HK-2 (cell line): ENCODE measurements at regions not wholly inside any gene's neighbourhood (a gene's known extent, or its start where the extent isn't known, plus 50 kb on each side); places are given as distances from the start of the nearest gene placed in this dataset.
"Not testable (repeated sequence)": the region's sequence is repeated elsewhere in the genome, so short reads cannot be mapped to it uniquely, and the experiment has no call there.

Experiments
- DNase-seq: peaks from one replicate; pipeline ENCODE4 v3.0.0-alpha.2; 2018; ENCODE audit not compliant: unreplicated experiment

DNA sequence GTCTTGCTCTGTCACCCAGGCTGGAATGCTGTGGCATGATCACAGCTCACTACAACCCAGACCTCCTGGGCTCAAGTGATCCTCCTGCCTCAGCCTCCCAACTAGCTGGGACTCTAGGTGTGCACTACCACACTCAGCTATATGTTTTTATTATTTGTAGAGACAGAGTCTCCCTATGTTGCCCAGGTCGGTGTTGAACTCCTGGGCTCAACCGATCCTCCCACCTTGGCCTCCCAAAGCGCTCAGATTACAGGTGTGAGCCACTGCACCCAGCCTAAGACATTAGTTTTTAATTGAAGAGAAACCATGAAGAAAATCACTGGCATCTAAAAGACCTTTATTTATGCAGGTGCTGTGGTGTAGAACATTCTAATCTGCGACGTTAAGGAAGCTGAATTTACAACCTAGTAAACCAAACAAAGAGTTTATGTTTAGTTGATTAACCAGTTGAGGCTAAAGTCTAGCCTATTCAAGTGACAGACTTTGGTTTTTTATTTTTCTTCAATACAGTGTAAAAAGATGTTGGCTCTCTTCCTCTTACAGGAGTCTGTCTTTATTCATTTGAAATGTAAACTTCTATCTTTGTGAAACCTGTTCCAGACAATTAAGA is 52.5 kb upstream of the NBL1 start:
- no peak for DNase-seq

GRCh38 chr1:19585507-19585906 is 58.6 kb upstream of the NBL1 start:
- no peak for DNase-seq

DNA sequence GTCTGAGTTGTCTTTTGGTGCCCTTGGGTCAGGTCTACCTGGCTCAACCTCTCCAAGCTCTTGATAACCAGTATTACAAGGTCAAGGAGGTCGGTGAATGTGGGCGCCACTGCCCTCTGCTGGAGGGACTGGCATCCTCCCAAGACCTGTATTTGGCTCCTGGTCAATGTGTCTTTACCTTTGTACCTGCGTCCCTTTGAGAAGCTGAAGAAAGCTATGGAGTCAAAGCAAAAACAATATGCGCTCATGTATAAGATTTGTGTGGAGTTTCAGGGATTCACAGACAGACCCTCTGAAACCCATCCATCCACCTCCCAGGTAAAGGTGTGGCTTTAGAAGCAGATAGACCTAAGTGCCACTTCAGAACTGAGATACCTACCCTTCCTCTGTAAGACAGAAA is 61.8 kb upstream of the NBL1 start:
- peak; percentile 52 for DNase-seq

DNA sequence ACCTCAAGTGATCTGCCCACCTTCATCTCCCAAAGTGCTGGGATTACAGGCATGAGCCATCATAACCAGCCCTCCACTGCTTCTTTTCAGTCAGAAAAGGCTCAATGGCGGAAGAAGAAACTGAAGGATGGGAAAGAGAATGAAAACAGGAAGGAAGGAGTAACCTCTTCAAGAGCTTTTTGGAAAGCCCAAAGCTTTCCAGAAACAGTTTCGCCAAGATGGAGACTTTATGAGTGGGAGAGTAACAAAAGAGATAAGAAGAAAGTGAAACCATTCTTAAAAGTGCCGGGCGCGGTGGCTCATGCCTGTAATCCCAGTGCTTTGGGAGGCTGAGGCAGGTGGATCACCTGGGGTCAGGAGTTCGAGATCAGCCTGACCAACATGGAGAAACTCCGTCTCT is 62.7 kb upstream of the NBL1 start:
- DNase-seq, result no peak

- DNase-seq, result no peak
These were observed 66.5 kb upstream of the NBL1 start for GRCh38 chr1:19577561-19577960.

DNA sequence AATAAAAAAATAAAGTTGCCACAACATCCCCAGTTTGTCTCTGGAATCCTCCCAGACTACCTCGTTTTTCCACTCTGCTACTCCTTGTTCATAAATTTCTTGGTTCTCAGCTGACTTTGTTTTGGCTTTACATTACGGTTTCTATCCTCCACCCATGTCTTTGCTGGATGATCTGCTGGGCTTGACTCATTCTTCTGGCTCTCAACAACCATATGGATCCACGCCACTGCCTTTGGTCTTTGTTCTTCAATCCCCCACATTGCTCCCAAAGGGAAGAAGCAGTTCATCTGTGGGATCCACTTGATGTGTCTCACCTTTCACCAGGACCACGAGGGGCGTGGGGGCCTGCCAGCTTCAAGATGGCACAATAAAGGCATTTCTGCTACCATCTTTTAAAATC is 67.1 kb upstream of the NBL1 start:
- no peak for DNase-seq

DNA sequence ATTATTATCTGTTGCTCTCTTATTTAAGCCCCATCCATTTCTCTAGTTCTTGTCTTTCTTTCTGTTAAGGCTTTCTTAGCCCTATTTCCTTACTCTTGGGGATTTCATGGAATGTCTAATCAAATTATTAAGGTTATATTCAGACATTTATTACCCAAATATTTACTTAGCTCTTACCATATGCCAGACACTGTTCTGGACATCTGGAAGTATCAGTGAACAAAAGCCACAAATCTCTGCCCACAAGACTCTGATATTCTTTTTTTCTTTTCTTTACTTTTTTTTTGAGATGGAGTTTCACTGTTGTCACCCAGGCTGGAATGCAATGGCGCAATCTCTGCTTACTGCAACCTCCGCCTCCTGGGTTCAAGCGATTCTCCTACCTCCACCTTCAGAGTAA is 74.3 kb upstream of the NBL1 start:
- DNase-seq, result no peak

DNA sequence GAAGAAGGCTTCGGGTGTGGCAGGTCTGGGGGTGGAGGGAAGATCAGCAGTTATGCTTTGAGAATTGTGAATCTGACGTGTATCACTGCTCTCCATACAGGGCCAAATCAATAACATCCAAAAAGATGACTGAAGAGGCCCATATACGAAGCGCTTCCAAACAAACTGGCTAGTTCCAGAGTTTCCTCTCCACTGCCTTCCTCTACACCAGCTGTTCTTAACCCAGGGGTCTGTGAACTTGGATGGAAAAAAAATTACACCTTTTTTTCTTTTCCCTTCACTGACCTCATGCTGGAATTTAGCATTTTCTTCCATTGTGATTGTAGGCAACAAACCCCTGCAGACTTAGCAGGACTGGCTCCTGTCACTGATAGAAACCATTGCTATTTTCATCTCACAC is 77.1 kb upstream of the NBL1 start:
- no peak for DNase-seq

GRCh38 chr1:19564366-19564765 is 79.0 kb upstream of the CAPZB start:
- DNase-seq, result no peak

GRCh38 chr1:19563324-19564097 is 78.2 kb upstream of the CAPZB start:
- no peak for DNase-seq

DNA sequence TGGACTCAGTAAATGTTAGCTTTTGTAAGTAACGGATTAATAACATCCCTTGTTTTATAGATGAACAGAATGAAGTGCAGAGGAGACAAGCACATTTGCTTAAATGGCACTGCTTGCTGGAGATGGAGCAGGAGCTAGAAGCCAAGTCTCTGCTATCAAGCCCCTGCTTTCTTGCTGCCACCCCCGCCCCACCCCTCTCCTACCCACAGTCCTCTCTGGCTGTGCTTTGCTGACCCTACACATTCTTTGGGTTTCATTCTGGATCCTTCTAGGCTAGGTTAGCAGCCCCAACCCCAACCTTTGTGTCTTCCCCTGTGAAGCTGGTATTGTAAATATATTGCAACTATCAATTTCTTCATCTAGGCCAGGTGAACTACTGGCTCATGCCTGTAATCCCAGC is 77.5 kb upstream of the CAPZB start:
- no peak for DNase-seq

- DNase-seq, result no peak
These were observed 75.1 kb upstream of the CAPZB start for GRCh38 chr1:19560480-19560879.

DNA sequence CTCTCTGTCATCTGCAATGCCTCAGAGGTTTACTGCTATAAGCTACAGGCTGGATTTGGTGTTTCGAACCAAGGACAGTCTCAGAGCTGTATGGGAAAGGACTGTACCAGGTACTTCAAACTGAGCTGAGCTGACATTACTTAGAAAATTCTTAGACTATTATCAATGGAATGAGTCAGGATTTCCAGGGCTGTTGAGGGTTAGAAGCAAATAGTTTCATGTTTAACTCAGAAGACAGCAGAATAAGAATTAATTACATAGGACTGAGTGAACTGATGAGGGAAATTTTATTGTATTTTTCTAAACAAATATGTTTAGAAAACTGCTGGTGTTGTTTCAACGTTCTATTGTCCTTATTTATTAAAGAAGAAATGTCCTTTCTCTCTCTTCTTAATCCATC is 74.3 kb upstream of the CAPZB start:
- no peak for DNase-seq

GRCh38 chr1:19557609-19558051 is 72.3 kb upstream of the CAPZB start:
- no peak for DNase-seq

DNA sequence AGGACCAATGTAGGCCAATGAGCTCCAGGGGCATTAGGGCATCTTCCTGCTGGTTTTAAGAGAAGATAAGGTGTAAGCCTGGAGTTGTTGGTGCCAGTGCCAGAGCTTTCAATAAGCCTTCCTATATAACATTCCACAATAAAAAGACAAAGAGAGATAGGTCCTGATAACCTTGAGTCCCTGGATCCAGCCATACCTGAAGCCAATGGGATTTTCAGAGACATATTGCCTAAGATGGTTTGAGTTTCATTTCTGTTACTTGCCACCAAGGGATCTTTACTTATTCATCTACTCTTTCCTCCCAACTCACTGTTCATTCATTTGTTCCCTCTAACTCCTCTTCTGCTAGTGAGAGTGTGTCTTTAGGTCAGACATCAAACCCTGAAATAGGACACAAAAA is 68.8 kb upstream of the CAPZB start:
- no peak for DNase-seq

- no peak for DNase-seq
These were observed 67.1 kb upstream of the CAPZB start for GRCh38 chr1:19552291-19553010.

DNA sequence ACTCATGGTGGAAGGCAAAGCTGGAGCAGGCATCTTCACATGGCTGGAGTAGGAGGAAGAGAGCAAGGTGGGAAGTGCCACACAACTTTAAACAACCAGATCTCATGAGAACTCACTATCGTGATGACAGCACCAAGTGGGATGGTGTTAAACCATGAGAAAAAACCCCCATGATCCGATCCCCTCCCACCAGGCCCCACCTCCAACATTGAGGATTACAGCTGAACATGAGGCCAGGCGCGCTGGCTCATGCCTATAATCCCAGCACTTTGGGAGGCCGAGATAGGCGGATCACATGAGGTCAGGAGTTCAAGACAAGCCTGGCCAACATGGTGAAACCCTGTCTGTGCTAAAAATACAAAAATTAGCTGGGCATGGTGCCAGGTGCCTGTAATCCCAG is 66.5 kb upstream of the CAPZB start:
- DNase-seq, result not testable (repeated sequence)

- not testable (repeated sequence) for DNase-seq
These were observed 65.1 kb upstream of the CAPZB start for GRCh38 chr1:19550437-19550836.

DNA sequence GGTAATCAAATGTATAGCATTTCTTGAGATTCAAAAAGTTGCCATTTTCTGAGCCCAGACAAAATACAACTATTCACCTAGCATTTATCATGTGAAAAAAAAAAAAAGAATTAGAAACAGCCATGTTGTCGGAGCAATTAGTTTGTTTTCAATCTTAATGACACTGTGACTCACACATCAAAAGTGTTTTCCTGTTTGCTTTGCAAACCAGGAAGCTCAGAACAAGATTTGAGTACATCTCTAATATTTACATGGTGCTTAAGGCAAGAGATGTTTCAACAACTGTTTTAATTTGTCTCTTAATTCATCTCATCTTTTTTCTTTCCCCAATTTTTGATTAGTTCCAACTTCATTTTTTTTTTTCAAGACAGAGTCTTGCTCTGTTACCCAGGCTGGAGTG is 62.5 kb upstream of the CAPZB start:
- no peak for DNase-seq

- DNase-seq, result no peak
These were observed 51.2 kb upstream of the CAPZB start for GRCh38 chr1:19536519-19536918.

DNA sequence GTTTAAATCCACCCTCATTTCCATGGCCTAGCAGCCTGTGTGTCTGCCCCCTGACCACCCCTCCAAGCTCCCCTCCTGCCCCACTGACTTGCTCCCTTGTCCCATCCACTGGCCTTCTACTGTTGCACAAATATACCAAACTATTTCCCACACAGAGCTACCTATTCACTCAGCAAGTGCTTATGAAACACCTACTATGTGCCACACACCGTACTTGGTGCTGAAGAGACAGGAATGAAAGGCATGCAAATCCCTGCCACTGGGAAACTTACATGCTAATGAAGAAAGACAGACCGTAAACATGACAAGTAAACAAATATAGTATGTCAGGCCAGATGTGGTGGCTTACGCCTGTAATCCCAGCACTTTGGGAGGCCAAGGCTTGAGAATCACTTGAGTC is 49.9 kb upstream of the CAPZB start:
- DNase-seq, result no peak
